LNCAP (cell line): ENCODE measurements at regions not wholly inside any gene's neighbourhood (a gene's known extent, or its start where the extent isn't known, plus 50 kb on each side); places are given as distances from the start of the nearest gene placed in this dataset.

ENCODE experiments used
- CTCF ChIP-seq: fragments of 450-650 bp; IDR thresholded peaks from 2 replicates; pipeline ENCODE4 v1.5.1; 2017; ENCODE audit warnings: mild to moderate bottlenecking

GRCh38 chr12:131635491-131636122 is 75.3 kb upstream of the SFSWAP start:
- TF ChIP-seq CTCF, result no peak

- no peak for TF ChIP-seq CTCF
These were observed 74.6 kb upstream of the SFSWAP start for GRCh38 chr12:131636266-131636665.

- no peak for TF ChIP-seq CTCF
These were observed 73.7 kb upstream of the SFSWAP start for GRCh38 chr12:131636940-131637750.

GRCh38 chr12:131637986-131638385 is 72.9 kb upstream of the SFSWAP start:
- no peak for TF ChIP-seq CTCF

GRCh38 chr12:131639270-131639940 is 71.5 kb upstream of the SFSWAP start:
- TF ChIP-seq CTCF, result no peak

- no peak for TF ChIP-seq CTCF
These were observed 70.4 kb upstream of the SFSWAP start for GRCh38 chr12:131640525-131640924.

GRCh38 chr12:131641315-131641714 is 69.6 kb upstream of the SFSWAP start:
- TF ChIP-seq CTCF, result no peak
